ENCODE measurements at regions not wholly inside any gene's neighbourhood (a gene's known extent, or its start where the extent isn't known, plus 50 kb on each side); places are given as distances from the start of the nearest gene placed in this dataset.

GRCh38 chr5:56426693-56427092 lies 193.6 kb upstream of the ANKRD55 start:
- Histone ChIP-seq H3K4me1 (replicated peaks; ENCODE audit: insufficient read depth) (peaks cover 18% of the 10 kb centered on the region), H3K9me2 (ENCODE audit: insufficient read depth) (no peaks in the 10 kb centered on the region), H3K36me3 (ENCODE audit: low read depth) (no peaks in the 10 kb centered on the region), H3K27ac (no peak overlapping the region), H3K4me2 (no peak overlapping the region), H2AFZ (no peak overlapping the region), H3F3A (ENCODE audit: insufficient read depth, low read depth) (peaks cover 12% of the 10 kb centered on the region; the same call in 1 of the 2 replicates), H3K79me2 (ENCODE audit: low read depth) (no peaks in the 10 kb centered on the region), H3K9me3 (ENCODE audit: insufficient read depth, low read depth) (peaks cover 12% of the 10 kb centered on the region; the same call in 1 of the 2 replicates), H4K20me1 (ENCODE audit: insufficient read depth) (no peaks in the 10 kb centered on the region), H3K27me3 (ENCODE audit: insufficient read depth, low read depth) (no peaks in the 10 kb centered on the region), H3K4me3 (no peak overlapping the region)
- TF ChIP-seq CTCF (conservative IDR thresholded peaks at IDR 0.05) (no peak), EZH2 (IDR thresholded peaks at IDR 0.05; ENCODE audit: low read depth) (no peak)
- intact Hi-C loops (cut with micrococcal nuclease; ENCODE audit: unreplicated experiment) = loop anchor here (5.0 kb wide), 2 partner anchors 74 to 154 kb away; no protein-coding TSS in a partner anchor
- BruUV-seq (replicated peaks) = no TSS peak
- no peak for DNase-seq
- POLR2A ChIA-PET (ENCODE audit: unreplicated experiment) = no interaction called here
- CTCF ChIA-PET = no interaction called here

- no peak overlapping the region for H2AFZ ChIP-seq
- POLR2A ChIA-PET (ENCODE audit: unreplicated experiment) = interaction anchor here (0.6 kb wide), 1 partner anchor 1766 kb away, joined by 10 read pairs; no protein-coding TSS in a partner anchor
- no TSS peak for BruUV-seq (replicated peaks)
- peaks cover 14% of the 10 kb centered on the region; the same call in 1 of the 2 replicates for H3F3A ChIP-seq (ENCODE audit: insufficient read depth, low read depth)
- peaks cover 40% of the 10 kb centered on the region for H3K9me3 ChIP-seq (ENCODE audit: insufficient read depth, low read depth)
- CTCF ChIA-PET = interaction anchor here (0.7 kb wide), 1 partner anchor 200 kb away, joined by 15 read pairs; no protein-coding TSS in a partner anchor
- TF ChIP-seq CTCF (conservative IDR thresholded peaks at IDR 0.05) (no peak), EZH2 (IDR thresholded peaks at IDR 0.05; ENCODE audit: low read depth) (no peak)
- no peaks in the 10 kb centered on the region for H4K20me1 ChIP-seq (ENCODE audit: insufficient read depth)
- no peaks in the 10 kb centered on the region for H3K79me2 ChIP-seq (ENCODE audit: low read depth)
- H3K27ac ChIP-seq = peak overlapping the region; percentile 2; the same call in 1 of the 2 replicates
- DNase-seq = peak; percentile 60 to 82
- intact Hi-C loops (cut with micrococcal nuclease; ENCODE audit: unreplicated experiment) = loop anchor here (5.0 kb wide), 1 partner anchor 140 kb away; no protein-coding TSS in a partner anchor
- H3K36me3 ChIP-seq (ENCODE audit: low read depth) = no peaks in the 10 kb centered on the region
- H3K4me1 ChIP-seq (replicated peaks; ENCODE audit: insufficient read depth) = peaks cover 24% of the 10 kb centered on the region
- H3K4me3 ChIP-seq = no peak overlapping the region
- H3K4me2 ChIP-seq = peak overlapping the region; percentile 60
- no peaks in the 10 kb centered on the region for H3K9me2 ChIP-seq (ENCODE audit: insufficient read depth)
- H3K27me3 ChIP-seq (ENCODE audit: insufficient read depth, low read depth) = no peaks in the 10 kb centered on the region
Observed at GRCh38 chr5:56422076-56422762, 189.1 kb upstream of the ANKRD55 start.

- no peak overlapping the region for H3K4me3 ChIP-seq
- H3F3A ChIP-seq (ENCODE audit: insufficient read depth, low read depth) = peaks cover 15% of the 10 kb centered on the region; the same call in 1 of the 2 replicates
- DNase-seq = no peak
- H3K27ac ChIP-seq = peak overlapping the region; percentile 2; the same call in 1 of the 2 replicates
- POLR2A ChIA-PET (ENCODE audit: unreplicated experiment) = interaction anchor here (0.6 kb wide), 1 partner anchor 1767 kb away, joined by 10 read pairs; no protein-coding TSS in a partner anchor
- no peaks in the 10 kb centered on the region for H3K36me3 ChIP-seq (ENCODE audit: low read depth)
- H3K9me2 ChIP-seq (ENCODE audit: insufficient read depth) = no peaks in the 10 kb centered on the region
- no peaks in the 10 kb centered on the region for H4K20me1 ChIP-seq (ENCODE audit: insufficient read depth)
- peaks cover 26% of the 10 kb centered on the region for H3K4me1 ChIP-seq (replicated peaks; ENCODE audit: insufficient read depth)
- no TSS peak for BruUV-seq (replicated peaks)
- CTCF ChIA-PET = no interaction called here
- no peak overlapping the region for H2AFZ ChIP-seq
- intact Hi-C loops (cut with micrococcal nuclease; ENCODE audit: unreplicated experiment) = loop anchor here (5.0 kb wide), 1 partner anchor 139 kb away; no protein-coding TSS in a partner anchor
- H3K27me3 ChIP-seq (ENCODE audit: insufficient read depth, low read depth) = no peaks in the 10 kb centered on the region
- H3K9me3 ChIP-seq (ENCODE audit: insufficient read depth, low read depth) = peaks cover 40% of the 10 kb centered on the region
- no peak for TF ChIP-seq EZH2 (IDR thresholded peaks at IDR 0.05; ENCODE audit: low read depth)
- TF ChIP-seq CTCF (conservative IDR thresholded peaks at IDR 0.05) = no peak
- peak overlapping the region; percentile 60 for H3K4me2 ChIP-seq
- H3K79me2 ChIP-seq (ENCODE audit: low read depth) = no peaks in the 10 kb centered on the region
Observed at GRCh38 chr5:56421246-56422075, 188.3 kb upstream of the ANKRD55 start.

Measured in PC-9 (cell line).